Esophagus muscularis mucosa (tissue), 4 donors: ENCODE measurements at regions not wholly inside any gene's neighbourhood (a gene's known extent, or its start where the extent isn't known, plus 50 kb on each side); places are given as distances from the start of the nearest gene placed in this dataset.

Source experiments
- CTCF ChIP-seq, 3 experiments: fragments of 200-600 bp in 2 of 3; fragments of 450-650 bp in 1 of 3; sonication (generic) in 2 of 3; IDR thresholded peaks; one replicate each; pipeline ENCODE4 v1.5.1; 2017 to 2019; ENCODE audit warnings: antibody characterized with exemption in 3 of 3, mild to moderate bottlenecking in 2 of 3, moderate library complexity in 1 of 3
- EP300 ChIP-seq: sonication (generic); formaldehyde crosslinking; IDR thresholded peaks from one replicate; pipeline ENCODE4 v1.6.1; 2017; ENCODE audit warnings: antibody characterized with exemption
- POLR2A ChIP-seq: fragments of 450-650 bp; IDR thresholded peaks from one replicate; pipeline ENCODE4 v1.6.1; 2017; ENCODE audit warnings: antibody characterized with exemption, moderate library complexity, mild to moderate bottlenecking, low read depth

- TF ChIP-seq CTCF (IDR thresholded peaks at IDR 0.05) (no peak), EP300 (no peak), POLR2A (no peak)
These were observed 1419.0 kb downstream of the TBC1D22A start for GRCh38 chr22:48181263-48181955.
